ENCODE measurements at regions not wholly inside any gene's neighbourhood (a gene's known extent, or its start where the extent isn't known, plus 50 kb on each side); places are given as distances from the start of the nearest gene placed in this dataset.

DNA sequence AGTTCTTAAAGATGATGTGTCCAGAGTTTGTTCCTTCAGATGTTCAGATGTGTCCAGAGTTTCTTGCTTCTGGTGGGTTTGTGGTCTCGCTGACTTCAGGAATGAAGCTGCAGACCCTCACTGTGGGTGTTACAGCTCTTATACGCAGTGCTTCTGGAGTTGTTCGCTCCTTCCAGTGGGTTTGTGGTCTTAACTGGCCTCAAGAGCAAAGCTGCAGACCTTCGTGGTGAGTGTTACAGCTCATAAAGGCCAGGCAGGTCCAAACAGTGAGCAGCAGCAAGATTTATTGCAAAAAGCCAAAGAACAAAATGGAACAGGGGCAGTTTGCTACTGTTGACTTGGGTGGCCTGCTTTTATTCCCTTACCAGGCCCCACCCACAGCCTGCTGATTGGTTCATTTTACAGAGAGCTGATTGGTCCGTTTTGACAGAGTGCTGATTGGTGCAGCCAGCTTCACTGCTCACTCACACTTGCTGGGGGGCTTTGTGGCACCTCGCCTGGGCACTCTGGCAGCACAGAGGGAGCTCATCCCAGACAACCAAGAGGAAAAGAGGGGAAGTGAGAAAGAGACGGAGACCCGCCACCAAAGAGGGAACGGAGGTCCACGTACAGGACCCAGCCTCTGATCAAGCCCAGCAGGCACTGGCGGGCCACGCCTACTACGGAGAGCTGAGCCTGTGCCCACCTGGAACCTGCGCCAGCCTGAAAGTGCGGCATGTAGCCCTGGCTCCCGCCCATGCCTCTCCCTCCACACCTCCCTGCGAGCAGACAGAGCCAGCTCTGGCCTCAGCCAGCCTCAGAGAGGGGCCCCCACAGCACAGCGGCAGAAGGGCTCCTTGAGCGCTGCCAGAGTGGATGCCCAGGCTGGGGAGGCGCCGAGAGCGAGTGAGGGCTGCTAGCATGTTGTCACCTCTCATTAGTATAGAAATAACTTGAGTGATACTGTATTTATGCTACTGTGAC lies 55.8 kb upstream of the SEMA3C start:
- peak; percentile 10 for DNase-seq (ENCODE audit: low read depth, low spot score)
- TF ChIP-seq, protein P1, sequence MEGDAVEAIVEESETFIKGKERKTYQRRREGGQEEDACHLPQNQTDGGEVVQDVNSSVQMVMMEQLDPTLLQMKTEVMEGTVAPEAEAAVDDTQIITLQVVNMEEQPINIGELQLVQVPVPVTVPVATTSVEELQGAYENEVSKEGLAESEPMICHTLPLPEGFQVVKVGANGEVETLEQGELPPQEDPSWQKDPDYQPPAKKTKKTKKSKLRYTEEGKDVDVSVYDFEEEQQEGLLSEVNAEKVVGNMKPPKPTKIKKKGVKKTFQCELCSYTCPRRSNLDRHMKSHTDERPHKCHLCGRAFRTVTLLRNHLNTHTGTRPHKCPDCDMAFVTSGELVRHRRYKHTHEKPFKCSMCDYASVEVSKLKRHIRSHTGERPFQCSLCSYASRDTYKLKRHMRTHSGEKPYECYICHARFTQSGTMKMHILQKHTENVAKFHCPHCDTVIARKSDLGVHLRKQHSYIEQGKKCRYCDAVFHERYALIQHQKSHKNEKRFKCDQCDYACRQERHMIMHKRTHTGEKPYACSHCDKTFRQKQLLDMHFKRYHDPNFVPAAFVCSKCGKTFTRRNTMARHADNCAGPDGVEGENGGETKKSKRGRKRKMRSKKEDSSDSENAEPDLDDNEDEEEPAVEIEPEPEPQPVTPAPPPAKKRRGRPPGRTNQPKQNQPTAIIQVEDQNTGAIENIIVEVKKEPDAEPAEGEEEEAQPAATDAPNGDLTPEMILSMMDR (IDR thresholded peaks at IDR 0.05; ENCODE audit: low read depth, low read length): no peak
- in situ Hi-C loops (cut with HindIII; ENCODE audit: low sequenced_read_pairs): no loop called here
- no peak overlapping the region for H3K4me3 ChIP-seq (ENCODE audit: low read depth, low read length)

DNA sequence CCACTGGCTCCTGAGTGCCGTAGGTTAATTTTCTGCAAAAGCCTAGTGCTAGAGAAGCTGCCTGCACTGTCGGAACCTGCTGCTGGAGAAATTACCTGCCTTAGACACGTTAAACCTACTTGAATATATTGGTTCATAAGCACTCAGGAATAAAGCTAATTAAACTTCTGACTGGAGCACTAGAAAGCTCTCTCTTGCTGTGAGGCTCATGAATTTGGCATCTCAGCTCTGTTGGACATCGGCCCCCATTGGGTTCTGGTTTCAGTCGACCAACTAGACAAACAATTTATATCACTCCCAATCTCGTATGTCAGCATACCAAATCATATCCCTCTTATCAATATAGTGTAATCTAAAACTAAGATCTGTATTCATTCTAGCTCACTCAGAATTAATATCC lies 52.4 kb upstream of the SEMA3C start:
- no peak overlapping the region for H3K4me3 ChIP-seq (ENCODE audit: low read depth, low read length)
- in situ Hi-C loops (cut with HindIII; ENCODE audit: low sequenced_read_pairs): no loop called here
- TF ChIP-seq, protein P1 (IDR thresholded peaks at IDR 0.05; ENCODE audit: low read depth, low read length): no peak
- no peak for DNase-seq (ENCODE audit: low read depth, low spot score)

Data from astrocyte of the spinal cord (primary cell).